ENCODE measurements at regions not wholly inside any gene's neighbourhood (a gene's known extent, or its start where the extent isn't known, plus 50 kb on each side); places are given as distances from the start of the nearest gene placed in this dataset.

DNA sequence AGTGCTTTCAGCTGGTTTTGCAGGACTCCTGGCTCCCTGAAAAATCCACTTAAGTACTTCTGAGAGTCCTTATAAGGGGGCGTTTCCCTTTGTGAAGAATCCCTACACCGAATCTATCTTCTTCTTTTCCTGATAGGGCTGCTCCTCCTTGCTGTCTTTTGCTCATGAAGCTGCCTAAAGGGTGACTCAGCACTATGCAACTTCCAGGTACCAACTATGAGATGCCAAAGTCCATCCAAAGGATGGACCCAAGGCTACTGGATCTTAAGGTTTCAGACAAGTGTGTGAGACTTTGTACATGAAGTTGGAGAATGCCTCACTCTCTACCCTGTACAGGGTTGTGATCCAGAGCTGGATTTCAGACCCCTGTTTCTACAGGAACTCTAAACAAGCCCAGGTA, 485.0 kb upstream of the FAT1 start (continued):
- TF ChIP-seq, protein P1, sequence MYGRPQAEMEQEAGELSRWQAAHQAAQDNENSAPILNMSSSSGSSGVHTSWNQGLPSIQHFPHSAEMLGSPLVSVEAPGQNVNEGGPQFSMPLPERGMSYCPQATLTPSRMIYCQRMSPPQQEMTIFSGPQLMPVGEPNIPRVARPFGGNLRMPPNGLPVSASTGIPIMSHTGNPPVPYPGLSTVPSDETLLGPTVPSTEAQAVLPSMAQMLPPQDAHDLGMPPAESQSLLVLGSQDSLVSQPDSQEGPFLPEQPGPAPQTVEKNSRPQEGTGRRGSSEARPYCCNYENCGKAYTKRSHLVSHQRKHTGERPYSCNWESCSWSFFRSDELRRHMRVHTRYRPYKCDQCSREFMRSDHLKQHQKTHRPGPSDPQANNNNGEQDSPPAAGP (tag by site-specific recombination; IDR thresholded peaks at IDR 0.05): no peak
- TF ChIP-seq SALL2 (tag by site-specific recombination; IDR thresholded peaks at IDR 0.05; ENCODE audit: borderline replicate concordance) (no peak), REPIN1 (tag by site-specific recombination; IDR thresholded peaks at IDR 0.05; ENCODE audit: low read depth) (no peak), MYNN (tag by site-specific recombination; IDR thresholded peaks at IDR 0.05; ENCODE audit: borderline replicate concordance) (no peak), ZNF501 (tag by site-specific recombination; IDR thresholded peaks at IDR 0.05) (no peak), ZNF223 (tag by site-specific recombination; IDR thresholded peaks at IDR 0.05) (no peak), ZNF292 (tag by site-specific recombination; IDR thresholded peaks at IDR 0.05; ENCODE audit: borderline replicate concordance, low read depth) (no peak)
- TF ChIP-seq, protein P2, sequence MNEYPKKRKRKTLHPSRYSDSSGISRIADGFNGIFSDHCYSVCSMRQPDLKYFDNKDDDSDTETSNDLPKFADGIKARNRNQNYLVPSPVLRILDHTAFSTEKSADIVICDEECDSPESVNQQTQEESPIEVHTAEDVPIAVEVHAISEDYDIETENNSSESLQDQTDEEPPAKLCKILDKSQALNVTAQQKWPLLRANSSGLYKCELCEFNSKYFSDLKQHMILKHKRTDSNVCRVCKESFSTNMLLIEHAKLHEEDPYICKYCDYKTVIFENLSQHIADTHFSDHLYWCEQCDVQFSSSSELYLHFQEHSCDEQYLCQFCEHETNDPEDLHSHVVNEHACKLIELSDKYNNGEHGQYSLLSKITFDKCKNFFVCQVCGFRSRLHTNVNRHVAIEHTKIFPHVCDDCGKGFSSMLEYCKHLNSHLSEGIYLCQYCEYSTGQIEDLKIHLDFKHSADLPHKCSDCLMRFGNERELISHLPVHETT (tag by site-specific recombination; IDR thresholded peaks at IDR 0.05): no peak
- TF ChIP-seq, protein P3, sequence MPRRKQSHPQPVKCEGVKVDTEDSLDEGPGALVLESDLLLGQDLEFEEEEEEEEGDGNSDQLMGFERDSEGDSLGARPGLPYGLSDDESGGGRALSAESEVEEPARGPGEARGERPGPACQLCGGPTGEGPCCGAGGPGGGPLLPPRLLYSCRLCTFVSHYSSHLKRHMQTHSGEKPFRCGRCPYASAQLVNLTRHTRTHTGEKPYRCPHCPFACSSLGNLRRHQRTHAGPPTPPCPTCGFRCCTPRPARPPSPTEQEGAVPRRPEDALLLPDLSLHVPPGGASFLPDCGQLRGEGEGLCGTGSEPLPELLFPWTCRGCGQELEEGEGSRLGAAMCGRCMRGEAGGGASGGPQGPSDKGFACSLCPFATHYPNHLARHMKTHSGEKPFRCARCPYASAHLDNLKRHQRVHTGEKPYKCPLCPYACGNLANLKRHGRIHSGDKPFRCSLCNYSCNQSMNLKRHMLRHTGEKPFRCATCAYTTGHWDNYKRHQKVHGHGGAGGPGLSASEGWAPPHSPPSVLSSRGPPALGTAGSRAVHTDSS (tag by site-specific recombination; IDR thresholded peaks at IDR 0.05): no peak

DNA sequence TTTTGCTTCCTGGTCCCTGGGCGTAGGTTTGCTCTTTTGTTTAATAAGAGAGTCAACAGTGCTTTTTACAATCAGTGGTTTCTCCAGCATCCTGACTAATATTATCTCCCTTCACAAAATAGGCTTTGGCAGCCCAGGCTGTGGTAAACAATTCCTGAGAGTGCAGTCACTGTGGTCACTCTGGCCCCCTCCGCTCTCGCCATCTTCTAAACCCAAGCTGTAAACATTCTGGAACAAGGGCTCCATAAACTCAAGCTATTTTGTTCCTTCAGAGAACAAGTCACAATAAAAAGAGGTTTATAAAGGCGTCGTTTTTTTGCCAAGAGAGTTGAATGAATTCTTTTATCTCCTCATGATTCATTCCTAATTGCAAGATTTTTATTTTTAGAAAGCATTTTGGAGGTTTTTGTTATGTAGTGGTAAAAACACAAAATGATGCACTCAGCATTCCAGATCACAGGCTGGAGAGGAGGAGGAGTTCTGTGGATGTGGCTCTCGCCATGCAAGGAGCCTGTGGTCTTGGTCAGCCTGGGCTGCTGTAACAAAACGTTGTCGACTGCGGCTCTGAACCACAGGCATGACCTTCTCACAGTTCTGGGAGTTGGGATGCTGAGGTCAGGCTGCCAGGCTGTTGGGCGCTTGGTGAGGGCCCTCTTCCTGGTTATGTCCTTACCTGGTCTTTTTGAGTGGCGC, 486.4 kb upstream of the FAT1 start:
- Histone ChIP-seq H3K4me1 (ENCODE audit: control insufficient read depth, insufficient read depth, low read length) (no peaks in the 10 kb centered on the region), H3K27ac (ENCODE audit: extremely low read depth, low read depth, low read length) (no peak overlapping the region), H3K9me3 (ENCODE audit: control insufficient read depth, insufficient read depth, low read depth, low read length) (no peaks in the 10 kb centered on the region), H3K36me3 (ENCODE audit: control insufficient read depth in 2 of 2, insufficient read depth in 1 of 2, low read length in 2 of 2) (no peaks in the 10 kb centered on the region), H3K4me3 (ENCODE audit: low read depth, low read length) (no peak overlapping the region)
- CTCF ChIA-PET: no interaction called here
- POLR2A ChIA-PET: no interaction called here
- no peak for TF ChIP-seq ZBTB48 (tag by site-specific recombination; IDR thresholded peaks at IDR 0.05)
- TF ChIP-seq ZNF121 (tag by site-specific recombination; IDR thresholded peaks at IDR 0.05): no peak
- no peak for TF ChIP-seq ZNF626 (tag by site-specific recombination; IDR thresholded peaks at IDR 0.05)
- TF ChIP-seq, protein P4, sequence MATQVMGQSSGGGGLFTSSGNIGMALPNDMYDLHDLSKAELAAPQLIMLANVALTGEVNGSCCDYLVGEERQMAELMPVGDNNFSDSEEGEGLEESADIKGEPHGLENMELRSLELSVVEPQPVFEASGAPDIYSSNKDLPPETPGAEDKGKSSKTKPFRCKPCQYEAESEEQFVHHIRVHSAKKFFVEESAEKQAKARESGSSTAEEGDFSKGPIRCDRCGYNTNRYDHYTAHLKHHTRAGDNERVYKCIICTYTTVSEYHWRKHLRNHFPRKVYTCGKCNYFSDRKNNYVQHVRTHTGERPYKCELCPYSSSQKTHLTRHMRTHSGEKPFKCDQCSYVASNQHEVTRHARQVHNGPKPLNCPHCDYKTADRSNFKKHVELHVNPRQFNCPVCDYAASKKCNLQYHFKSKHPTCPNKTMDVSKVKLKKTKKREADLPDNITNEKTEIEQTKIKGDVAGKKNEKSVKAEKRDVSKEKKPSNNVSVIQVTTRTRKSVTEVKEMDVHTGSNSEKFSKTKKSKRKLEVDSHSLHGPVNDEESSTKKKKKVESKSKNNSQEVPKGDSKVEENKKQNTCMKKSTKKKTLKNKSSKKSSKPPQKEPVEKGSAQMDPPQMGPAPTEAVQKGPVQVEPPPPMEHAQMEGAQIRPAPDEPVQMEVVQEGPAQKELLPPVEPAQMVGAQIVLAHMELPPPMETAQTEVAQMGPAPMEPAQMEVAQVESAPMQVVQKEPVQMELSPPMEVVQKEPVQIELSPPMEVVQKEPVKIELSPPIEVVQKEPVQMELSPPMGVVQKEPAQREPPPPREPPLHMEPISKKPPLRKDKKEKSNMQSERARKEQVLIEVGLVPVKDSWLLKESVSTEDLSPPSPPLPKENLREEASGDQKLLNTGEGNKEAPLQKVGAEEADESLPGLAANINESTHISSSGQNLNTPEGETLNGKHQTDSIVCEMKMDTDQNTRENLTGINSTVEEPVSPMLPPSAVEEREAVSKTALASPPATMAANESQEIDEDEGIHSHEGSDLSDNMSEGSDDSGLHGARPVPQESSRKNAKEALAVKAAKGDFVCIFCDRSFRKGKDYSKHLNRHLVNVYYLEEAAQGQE (tag by site-specific recombination; IDR thresholded peaks at IDR 0.05): no peak
- no peak for TF ChIP-seq ZNF423 (tag by site-specific recombination; IDR thresholded peaks at IDR 0.05)
- no peak for TF ChIP-seq ZNF777 (tag by site-specific recombination; IDR thresholded peaks at IDR 0.05; ENCODE audit: borderline replicate concordance)
- no peak for TF ChIP-seq KLF8 (tag by site-specific recombination; IDR thresholded peaks at IDR 0.05)
- TF ChIP-seq ZNF701 (tag by site-specific recombination; IDR thresholded peaks at IDR 0.05): no peak
- TF ChIP-seq, protein P5, sequence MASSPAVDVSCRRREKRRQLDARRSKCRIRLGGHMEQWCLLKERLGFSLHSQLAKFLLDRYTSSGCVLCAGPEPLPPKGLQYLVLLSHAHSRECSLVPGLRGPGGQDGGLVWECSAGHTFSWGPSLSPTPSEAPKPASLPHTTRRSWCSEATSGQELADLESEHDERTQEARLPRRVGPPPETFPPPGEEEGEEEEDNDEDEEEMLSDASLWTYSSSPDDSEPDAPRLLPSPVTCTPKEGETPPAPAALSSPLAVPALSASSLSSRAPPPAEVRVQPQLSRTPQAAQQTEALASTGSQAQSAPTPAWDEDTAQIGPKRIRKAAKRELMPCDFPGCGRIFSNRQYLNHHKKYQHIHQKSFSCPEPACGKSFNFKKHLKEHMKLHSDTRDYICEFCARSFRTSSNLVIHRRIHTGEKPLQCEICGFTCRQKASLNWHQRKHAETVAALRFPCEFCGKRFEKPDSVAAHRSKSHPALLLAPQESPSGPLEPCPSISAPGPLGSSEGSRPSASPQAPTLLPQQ (tag by site-specific recombination; IDR thresholded peaks at IDR 0.05): no peak
- TF ChIP-seq SCRT1 (tag by site-specific recombination; IDR thresholded peaks at IDR 0.05; ENCODE audit: borderline replicate concordance): no peak
- no peak for TF ChIP-seq GLI4 (tag by site-specific recombination; IDR thresholded peaks at IDR 0.05)
- TF ChIP-seq, protein P6, sequence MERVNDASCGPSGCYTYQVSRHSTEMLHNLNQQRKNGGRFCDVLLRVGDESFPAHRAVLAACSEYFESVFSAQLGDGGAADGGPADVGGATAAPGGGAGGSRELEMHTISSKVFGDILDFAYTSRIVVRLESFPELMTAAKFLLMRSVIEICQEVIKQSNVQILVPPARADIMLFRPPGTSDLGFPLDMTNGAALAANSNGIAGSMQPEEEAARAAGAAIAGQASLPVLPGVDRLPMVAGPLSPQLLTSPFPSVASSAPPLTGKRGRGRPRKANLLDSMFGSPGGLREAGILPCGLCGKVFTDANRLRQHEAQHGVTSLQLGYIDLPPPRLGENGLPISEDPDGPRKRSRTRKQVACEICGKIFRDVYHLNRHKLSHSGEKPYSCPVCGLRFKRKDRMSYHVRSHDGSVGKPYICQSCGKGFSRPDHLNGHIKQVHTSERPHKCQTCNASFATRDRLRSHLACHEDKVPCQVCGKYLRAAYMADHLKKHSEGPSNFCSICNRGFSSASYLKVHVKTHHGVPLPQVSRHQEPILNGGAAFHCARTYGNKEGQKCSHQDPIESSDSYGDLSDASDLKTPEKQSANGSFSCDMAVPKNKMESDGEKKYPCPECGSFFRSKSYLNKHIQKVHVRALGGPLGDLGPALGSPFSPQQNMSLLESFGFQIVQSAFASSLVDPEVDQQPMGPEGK (tag by site-specific recombination; IDR thresholded peaks at IDR 0.05): no peak
- TF ChIP-seq ZNF174 (tag by site-specific recombination; IDR thresholded peaks at IDR 0.05): no peak
- no peak for TF ChIP-seq WT1 (tag by site-specific recombination; IDR thresholded peaks at IDR 0.05)
- no peak for TF ChIP-seq KLF10 (tag by site-specific recombination; IDR thresholded peaks at IDR 0.05)
- TF ChIP-seq ZNF548 (tag by site-specific recombination; IDR thresholded peaks at IDR 0.05): no peak
- TF ChIP-seq ZNF112 (tag by site-specific recombination; IDR thresholded peaks at IDR 0.05): no peak
- TF ChIP-seq ZNF624 (tag by site-specific recombination; IDR thresholded peaks at IDR 0.05): no peak

Data from HEK293 (cell line).